ENCODE measurements at regions not wholly inside any gene's neighbourhood (a gene's known extent, or its start where the extent isn't known, plus 50 kb on each side); places are given as distances from the start of the nearest gene placed in this dataset.

DNA sequence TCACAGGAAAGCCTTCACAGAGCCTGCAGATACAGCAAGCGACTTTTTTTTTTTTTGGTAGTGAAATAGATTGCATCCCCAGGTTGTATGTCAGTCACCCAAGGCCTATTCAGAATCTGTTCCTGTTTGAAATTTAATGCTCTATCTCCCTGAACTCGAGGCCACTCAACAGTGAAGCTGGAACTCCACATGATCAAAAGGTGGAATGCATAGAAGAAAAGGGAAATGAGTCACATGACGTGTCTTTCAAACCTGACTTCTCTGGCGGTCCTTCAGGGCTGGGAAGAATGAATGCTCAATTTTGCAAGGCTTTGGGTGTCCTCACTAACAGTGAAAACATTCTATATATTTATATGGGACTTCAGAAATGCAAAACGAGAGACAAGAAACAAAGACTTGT is 88.4 kb upstream of the B3GAT2 start:
- Histone ChIP-seq H3K27me3 (ENCODE audit: insufficient read depth, poor library complexity, severe bottlenecking) (no peaks in the 10 kb centered on the region), H3K4me3 (replicated peaks; ENCODE audit: insufficient read depth, low read length) (no peak overlapping the region), H3K27ac (replicated peaks) (no peak overlapping the region)
- DNase-seq (ENCODE audit: low read depth in 1 of 2, low spot score in 1 of 2), result no peak
- TF ChIP-seq, protein P1, sequence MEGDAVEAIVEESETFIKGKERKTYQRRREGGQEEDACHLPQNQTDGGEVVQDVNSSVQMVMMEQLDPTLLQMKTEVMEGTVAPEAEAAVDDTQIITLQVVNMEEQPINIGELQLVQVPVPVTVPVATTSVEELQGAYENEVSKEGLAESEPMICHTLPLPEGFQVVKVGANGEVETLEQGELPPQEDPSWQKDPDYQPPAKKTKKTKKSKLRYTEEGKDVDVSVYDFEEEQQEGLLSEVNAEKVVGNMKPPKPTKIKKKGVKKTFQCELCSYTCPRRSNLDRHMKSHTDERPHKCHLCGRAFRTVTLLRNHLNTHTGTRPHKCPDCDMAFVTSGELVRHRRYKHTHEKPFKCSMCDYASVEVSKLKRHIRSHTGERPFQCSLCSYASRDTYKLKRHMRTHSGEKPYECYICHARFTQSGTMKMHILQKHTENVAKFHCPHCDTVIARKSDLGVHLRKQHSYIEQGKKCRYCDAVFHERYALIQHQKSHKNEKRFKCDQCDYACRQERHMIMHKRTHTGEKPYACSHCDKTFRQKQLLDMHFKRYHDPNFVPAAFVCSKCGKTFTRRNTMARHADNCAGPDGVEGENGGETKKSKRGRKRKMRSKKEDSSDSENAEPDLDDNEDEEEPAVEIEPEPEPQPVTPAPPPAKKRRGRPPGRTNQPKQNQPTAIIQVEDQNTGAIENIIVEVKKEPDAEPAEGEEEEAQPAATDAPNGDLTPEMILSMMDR (IDR thresholded peaks at IDR 0.05; ENCODE audit: insufficient read depth, low read length), result no peak
- TF ChIP-seq SPI1 (IDR thresholded peaks at IDR 0.05; ENCODE audit: borderline replicate concordance, low read depth), result no peak
- no peak for TF ChIP-seq GABPA (IDR thresholded peaks at IDR 0.05; ENCODE audit: low read depth)
- TF ChIP-seq, protein P2, sequence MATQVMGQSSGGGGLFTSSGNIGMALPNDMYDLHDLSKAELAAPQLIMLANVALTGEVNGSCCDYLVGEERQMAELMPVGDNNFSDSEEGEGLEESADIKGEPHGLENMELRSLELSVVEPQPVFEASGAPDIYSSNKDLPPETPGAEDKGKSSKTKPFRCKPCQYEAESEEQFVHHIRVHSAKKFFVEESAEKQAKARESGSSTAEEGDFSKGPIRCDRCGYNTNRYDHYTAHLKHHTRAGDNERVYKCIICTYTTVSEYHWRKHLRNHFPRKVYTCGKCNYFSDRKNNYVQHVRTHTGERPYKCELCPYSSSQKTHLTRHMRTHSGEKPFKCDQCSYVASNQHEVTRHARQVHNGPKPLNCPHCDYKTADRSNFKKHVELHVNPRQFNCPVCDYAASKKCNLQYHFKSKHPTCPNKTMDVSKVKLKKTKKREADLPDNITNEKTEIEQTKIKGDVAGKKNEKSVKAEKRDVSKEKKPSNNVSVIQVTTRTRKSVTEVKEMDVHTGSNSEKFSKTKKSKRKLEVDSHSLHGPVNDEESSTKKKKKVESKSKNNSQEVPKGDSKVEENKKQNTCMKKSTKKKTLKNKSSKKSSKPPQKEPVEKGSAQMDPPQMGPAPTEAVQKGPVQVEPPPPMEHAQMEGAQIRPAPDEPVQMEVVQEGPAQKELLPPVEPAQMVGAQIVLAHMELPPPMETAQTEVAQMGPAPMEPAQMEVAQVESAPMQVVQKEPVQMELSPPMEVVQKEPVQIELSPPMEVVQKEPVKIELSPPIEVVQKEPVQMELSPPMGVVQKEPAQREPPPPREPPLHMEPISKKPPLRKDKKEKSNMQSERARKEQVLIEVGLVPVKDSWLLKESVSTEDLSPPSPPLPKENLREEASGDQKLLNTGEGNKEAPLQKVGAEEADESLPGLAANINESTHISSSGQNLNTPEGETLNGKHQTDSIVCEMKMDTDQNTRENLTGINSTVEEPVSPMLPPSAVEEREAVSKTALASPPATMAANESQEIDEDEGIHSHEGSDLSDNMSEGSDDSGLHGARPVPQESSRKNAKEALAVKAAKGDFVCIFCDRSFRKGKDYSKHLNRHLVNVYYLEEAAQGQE (IDR thresholded peaks at IDR 0.05; ENCODE audit: insufficient replicate concordance, low read depth), result no peak
- no peak for TF ChIP-seq POLR2AphosphoS5 (IDR thresholded peaks at IDR 0.05; ENCODE audit: low read depth)

DNA sequence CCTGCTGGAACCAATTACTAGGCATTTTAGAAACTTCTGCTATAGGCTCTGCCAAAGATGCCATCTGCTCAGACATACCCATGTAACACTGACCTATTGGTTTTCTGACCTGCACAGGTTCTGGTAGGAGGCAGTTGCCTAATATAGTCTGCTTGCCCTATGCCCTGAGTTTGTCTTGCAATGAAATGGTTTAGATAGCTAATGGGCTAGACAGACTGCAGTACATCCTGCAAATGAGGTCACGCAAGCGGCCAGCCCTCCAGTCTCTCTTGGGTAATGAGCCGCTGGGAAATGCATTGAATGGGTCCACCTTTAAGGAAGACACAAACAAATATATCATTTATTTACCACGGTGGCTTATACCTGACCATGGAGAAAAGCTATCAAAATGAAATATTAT is 90.6 kb upstream of the B3GAT2 start:
- no peak overlapping the region for H3K27ac ChIP-seq (replicated peaks)
- TF ChIP-seq, protein P1 (IDR thresholded peaks at IDR 0.05; ENCODE audit: insufficient read depth, low read length), result no peak
- H3K4me3 ChIP-seq (replicated peaks; ENCODE audit: insufficient read depth, low read length), result no peak overlapping the region
- no peak for DNase-seq (ENCODE audit: low read depth in 1 of 2, low spot score in 1 of 2)
- H3K27me3 ChIP-seq (ENCODE audit: insufficient read depth, poor library complexity, severe bottlenecking), result no peaks in the 10 kb centered on the region

DNA sequence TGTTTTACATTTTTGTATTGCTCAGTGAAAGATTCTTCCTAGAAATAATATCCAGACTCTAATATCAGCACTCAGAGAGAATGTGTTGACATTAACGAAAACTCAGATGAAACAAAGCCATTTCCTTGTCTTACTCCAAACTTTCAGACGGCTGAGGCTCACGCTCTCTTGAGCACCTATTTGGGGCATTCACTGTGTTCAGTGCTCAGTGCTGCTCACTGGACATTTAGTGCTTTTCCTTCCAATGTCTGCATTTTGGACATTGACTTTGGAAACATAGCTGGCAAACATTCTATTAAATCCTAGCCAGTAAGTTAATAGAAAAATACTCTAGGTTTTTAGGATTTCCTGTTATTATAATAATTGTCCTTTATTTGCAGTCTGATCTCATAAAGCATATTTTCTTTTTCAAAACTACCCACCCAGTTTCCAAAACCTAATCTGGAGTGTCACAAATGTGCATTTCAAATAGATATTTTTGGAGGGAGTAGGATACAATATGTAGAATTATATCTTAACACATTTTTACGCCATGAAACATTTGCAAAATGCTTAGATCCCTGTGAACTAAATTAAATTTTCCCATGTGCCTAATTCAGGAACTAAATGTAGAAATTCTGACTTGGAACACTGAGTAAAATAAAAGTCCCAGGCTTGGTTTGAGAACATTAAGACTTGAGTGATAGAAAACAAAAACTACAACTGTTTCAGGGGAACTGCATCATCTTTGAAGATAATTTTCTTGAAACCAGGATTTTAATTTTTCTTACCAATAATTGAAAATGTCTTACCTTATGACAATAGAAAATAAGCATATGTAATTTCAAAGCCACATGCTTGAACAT is 91.7 kb upstream of the B3GAT2 start:
- no peak overlapping the region for H3K4me3 ChIP-seq (replicated peaks; ENCODE audit: insufficient read depth, low read length)
- TF ChIP-seq GABPA (IDR thresholded peaks at IDR 0.05; ENCODE audit: low read depth), result no peak
- TF ChIP-seq, protein P1 (IDR thresholded peaks at IDR 0.05; ENCODE audit: insufficient read depth, low read length), result no peak

DNA sequence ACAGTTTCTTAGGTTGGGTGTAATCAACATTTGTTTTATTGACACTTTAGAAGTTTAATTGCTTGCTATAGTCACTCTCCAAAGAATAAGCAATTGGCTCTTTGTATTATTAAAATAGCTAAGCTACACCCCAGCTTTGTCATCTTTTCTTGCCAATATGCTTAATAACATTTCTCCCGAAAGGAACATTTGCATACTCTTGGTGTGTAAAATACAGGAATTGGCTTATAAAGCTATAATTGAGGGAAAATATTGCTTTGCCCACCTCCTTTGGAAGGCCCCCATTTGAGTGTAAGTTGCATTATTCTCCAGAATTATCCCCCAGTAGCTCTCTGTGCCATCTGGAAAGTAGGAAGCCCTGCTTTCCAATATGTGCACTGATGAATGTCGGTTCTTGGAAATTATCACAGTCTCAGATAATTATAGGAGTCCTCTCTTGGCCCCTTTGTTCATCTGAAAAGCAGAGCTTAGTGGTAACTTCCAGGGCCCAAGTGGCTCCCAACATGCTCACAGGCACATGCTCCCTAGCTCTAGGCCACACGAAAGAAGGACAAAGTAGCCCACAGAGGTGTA is 92.4 kb upstream of the B3GAT2 start:
- H3K27ac ChIP-seq (replicated peaks), result no peak overlapping the region
- no peaks in the 10 kb centered on the region for H3K27me3 ChIP-seq (ENCODE audit: insufficient read depth, poor library complexity, severe bottlenecking)
- H3K4me3 ChIP-seq (replicated peaks; ENCODE audit: insufficient read depth, low read length), result no peak overlapping the region
- DNase-seq (ENCODE audit: low read depth in 1 of 2, low spot score in 1 of 2), result no peak
- TF ChIP-seq GABPA (IDR thresholded peaks at IDR 0.05; ENCODE audit: low read depth) (no peak), SPI1 (IDR thresholded peaks at IDR 0.05; ENCODE audit: borderline replicate concordance, low read depth) (no peak), POLR2AphosphoS5 (IDR thresholded peaks at IDR 0.05; ENCODE audit: low read depth) (no peak)
- TF ChIP-seq, protein P2 (IDR thresholded peaks at IDR 0.05; ENCODE audit: insufficient replicate concordance, low read depth), result no peak
- TF ChIP-seq, protein P1 (IDR thresholded peaks at IDR 0.05; ENCODE audit: insufficient read depth, low read length), result no peak

More for the DNA sequence above, 91.7 kb upstream of the B3GAT2 start:
- no peak overlapping the region for H3K27ac ChIP-seq (replicated peaks)
- DNase-seq (ENCODE audit: low read depth in 1 of 2, low spot score in 1 of 2), result no peak
- H3K27me3 ChIP-seq (ENCODE audit: insufficient read depth, poor library complexity, severe bottlenecking), result no peaks in the 10 kb centered on the region

All from HL-60 (cell line).